ENCODE measurements at regions not wholly inside any gene's neighbourhood (a gene's known extent, or its start where the extent isn't known, plus 50 kb on each side); places are given as distances from the start of the nearest gene placed in this dataset.

GRCh38 chr12:82593143-82593542, 93.6 kb upstream of the TMTC2 start:
- Mint-ChIP-seq H3K36me3 (ENCODE audit: low read depth, unreplicated experiment) (no peaks in the 10 kb centered on the region), H3K4me3 (ENCODE audit: unreplicated experiment) (no peak overlapping the region), H3K9me3 (ENCODE audit: unreplicated experiment) (peaks cover 15% of the 10 kb centered on the region), H3K4me1 (ENCODE audit: low read depth, unreplicated experiment) (no peaks in the 10 kb centered on the region), H3K27ac (ENCODE audit: unreplicated experiment) (no peak overlapping the region), H3K27me3 (ENCODE audit: low read depth, unreplicated experiment) (no peaks in the 10 kb centered on the region)
- H3K27ac ChIP-seq (ENCODE audit: low read depth, low read length), result no peak overlapping the region
- H3K9ac ChIP-seq (ENCODE audit: low read length), result no peak overlapping the region
- DNase-seq (ENCODE audit: low read depth) (no peak), FAIRE-seq (no peak)
- no peaks in the 10 kb centered on the region for H3K79me2 ChIP-seq (ENCODE audit: insufficient read depth, low read length)
- H3K4me1 ChIP-seq (ENCODE audit: insufficient read depth, low read length), result no peaks in the 10 kb centered on the region
- TF ChIP-seq EZH2 (IDR thresholded peaks at IDR 0.05; ENCODE audit: insufficient read depth, low read length), result no peak
- no peak for TF ChIP-seq CTCF (IDR thresholded peaks at IDR 0.05; ENCODE audit: insufficient read depth, low read depth, low read length)
- H3K4me2 ChIP-seq (ENCODE audit: low read length), result no peak overlapping the region
- no peaks in the 10 kb centered on the region for H4K20me1 ChIP-seq (ENCODE audit: insufficient read depth, low read length)
- no peaks in the 10 kb centered on the region for H3K27me3 ChIP-seq (ENCODE audit: insufficient read depth, low read length)
- no peak overlapping the region for H3K4me3 ChIP-seq (ENCODE audit: insufficient read depth, low read depth, low read length)
- H3K36me3 ChIP-seq (ENCODE audit: insufficient read depth, low read length), result no peaks in the 10 kb centered on the region
- no peak overlapping the region for H2AFZ ChIP-seq (ENCODE audit: low read depth, low read length)
- no peaks in the 10 kb centered on the region for H3K9me3 ChIP-seq (ENCODE audit: insufficient read depth, low read depth, low read length)

- peaks cover 8% of the 10 kb centered on the region for H3K9me3 Mint-ChIP-seq (ENCODE audit: unreplicated experiment)
- Histone ChIP-seq H3K4me2 (ENCODE audit: low read length) (no peak overlapping the region), H3K9me3 (ENCODE audit: insufficient read depth, low read depth, low read length) (no peaks in the 10 kb centered on the region), H3K79me2 (ENCODE audit: insufficient read depth, low read length) (no peaks in the 10 kb centered on the region), H3K9ac (ENCODE audit: low read length) (no peak overlapping the region), H3K27me3 (ENCODE audit: insufficient read depth, low read length) (no peaks in the 10 kb centered on the region), H3K4me1 (ENCODE audit: insufficient read depth, low read length) (no peaks in the 10 kb centered on the region), H4K20me1 (ENCODE audit: insufficient read depth, low read length) (no peaks in the 10 kb centered on the region), H3K27ac (ENCODE audit: low read depth, low read length) (no peak overlapping the region), H3K4me3 (ENCODE audit: insufficient read depth, low read depth, low read length) (no peak overlapping the region), H2AFZ (ENCODE audit: low read depth, low read length) (no peak overlapping the region), H3K36me3 (ENCODE audit: insufficient read depth, low read length) (no peaks in the 10 kb centered on the region)
- TF ChIP-seq CTCF (IDR thresholded peaks at IDR 0.05; ENCODE audit: insufficient read depth, low read depth, low read length) (no peak), EZH2 (IDR thresholded peaks at IDR 0.05; ENCODE audit: insufficient read depth, low read length) (no peak)
- no peak for DNase-seq (ENCODE audit: low read depth)
- no peaks in the 10 kb centered on the region for H3K27me3 Mint-ChIP-seq (ENCODE audit: low read depth, unreplicated experiment)
- no peak overlapping the region for H3K4me3 Mint-ChIP-seq (ENCODE audit: unreplicated experiment)
- FAIRE-seq, result no peak
- no peak overlapping the region for H3K27ac Mint-ChIP-seq (ENCODE audit: unreplicated experiment)
- H3K36me3 Mint-ChIP-seq (ENCODE audit: low read depth, unreplicated experiment), result no peaks in the 10 kb centered on the region
- H3K4me1 Mint-ChIP-seq (ENCODE audit: low read depth, unreplicated experiment), result no peaks in the 10 kb centered on the region
Measured at GRCh38 chr12:82593901-82594396, 92.8 kb upstream of the TMTC2 start.

- Mint-ChIP-seq H3K27me3 (ENCODE audit: low read depth, unreplicated experiment) (no peaks in the 10 kb centered on the region), H3K4me3 (ENCODE audit: unreplicated experiment) (no peak overlapping the region), H3K36me3 (ENCODE audit: low read depth, unreplicated experiment) (no peaks in the 10 kb centered on the region), H3K27ac (ENCODE audit: unreplicated experiment) (no peak overlapping the region), H3K4me1 (ENCODE audit: low read depth, unreplicated experiment) (no peaks in the 10 kb centered on the region), H3K9me3 (ENCODE audit: unreplicated experiment) (peaks cover 3% of the 10 kb centered on the region)
- no peak overlapping the region for H3K27ac ChIP-seq (ENCODE audit: low read depth, low read length)
- no peaks in the 10 kb centered on the region for H3K27me3 ChIP-seq (ENCODE audit: insufficient read depth, low read length)
- no peaks in the 10 kb centered on the region for H3K9me3 ChIP-seq (ENCODE audit: insufficient read depth, low read depth, low read length)
- H4K20me1 ChIP-seq (ENCODE audit: insufficient read depth, low read length), result no peaks in the 10 kb centered on the region
- H3K4me1 ChIP-seq (ENCODE audit: insufficient read depth, low read length), result no peaks in the 10 kb centered on the region
- DNase-seq (ENCODE audit: low read depth), result no peak
- TF ChIP-seq EZH2 (IDR thresholded peaks at IDR 0.05; ENCODE audit: insufficient read depth, low read length), result no peak
- no peak for TF ChIP-seq CTCF (IDR thresholded peaks at IDR 0.05; ENCODE audit: insufficient read depth, low read depth, low read length)
- H3K79me2 ChIP-seq (ENCODE audit: insufficient read depth, low read length), result no peaks in the 10 kb centered on the region
- no peak overlapping the region for H2AFZ ChIP-seq (ENCODE audit: low read depth, low read length)
- no peaks in the 10 kb centered on the region for H3K36me3 ChIP-seq (ENCODE audit: insufficient read depth, low read length)
- H3K4me2 ChIP-seq (ENCODE audit: low read length), result no peak overlapping the region
- H3K9ac ChIP-seq (ENCODE audit: low read length), result no peak overlapping the region
- FAIRE-seq, result no peak
- H3K4me3 ChIP-seq (ENCODE audit: insufficient read depth, low read depth, low read length), result no peak overlapping the region
Measured at GRCh38 chr12:82595941-82596340, 90.8 kb upstream of the TMTC2 start.

Data from astrocyte (in vitro differentiated cells and primary cell).